EL (cell line): ENCODE measurements at regions not wholly inside any gene's neighbourhood (a gene's known extent, or its start where the extent isn't known, plus 50 kb on each side); places are given as distances from the start of the nearest gene placed in this dataset.
A peak's percentile ranks its signal among the peaks of the same experiment; 100 is the strongest.
"Not testable (repeated sequence)": the region's sequence is repeated elsewhere in the genome, so short reads cannot be mapped to it uniquely, and the experiment has no call there.

Experiments
- DNase-seq: peaks from one replicate; pipeline ENCODE4 v3.0.0-alpha.2; 2016

DNA sequence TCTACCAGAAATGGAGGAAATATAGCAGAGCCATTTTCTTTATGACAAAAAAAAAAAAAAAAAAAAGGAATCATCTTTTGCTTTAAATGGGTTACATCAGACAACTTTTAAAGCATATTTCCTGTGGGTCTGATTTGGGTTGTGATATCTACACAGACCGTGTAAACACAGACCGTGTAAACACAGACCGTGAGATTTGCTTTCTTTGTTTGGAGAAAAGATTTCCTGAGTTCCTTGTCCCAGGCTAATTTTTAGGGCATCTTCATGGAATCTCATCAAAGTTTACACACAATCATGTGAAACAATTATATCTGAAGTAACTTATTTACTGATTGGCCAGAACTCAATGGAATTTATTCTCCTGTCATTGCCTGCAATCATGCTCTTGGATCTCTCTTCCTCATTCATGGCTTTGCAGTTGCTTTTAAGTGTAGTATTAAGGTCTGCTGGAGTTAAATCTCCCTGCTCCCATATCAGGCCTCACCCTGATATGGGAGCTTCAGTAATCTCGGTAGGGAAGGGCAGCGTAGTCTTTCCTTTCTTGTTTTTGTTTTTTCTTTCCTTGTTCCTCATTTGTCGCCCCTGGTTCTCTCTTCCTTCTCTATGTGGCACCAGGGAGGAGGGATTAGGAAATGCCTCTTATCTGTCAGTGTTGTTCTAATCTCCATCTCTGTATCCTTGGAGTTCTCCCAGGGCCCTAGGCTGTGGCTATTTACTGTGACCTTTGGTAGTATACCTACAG, 248.6 kb upstream of the JADE1 start:
- no peak for DNase-seq

DNA sequence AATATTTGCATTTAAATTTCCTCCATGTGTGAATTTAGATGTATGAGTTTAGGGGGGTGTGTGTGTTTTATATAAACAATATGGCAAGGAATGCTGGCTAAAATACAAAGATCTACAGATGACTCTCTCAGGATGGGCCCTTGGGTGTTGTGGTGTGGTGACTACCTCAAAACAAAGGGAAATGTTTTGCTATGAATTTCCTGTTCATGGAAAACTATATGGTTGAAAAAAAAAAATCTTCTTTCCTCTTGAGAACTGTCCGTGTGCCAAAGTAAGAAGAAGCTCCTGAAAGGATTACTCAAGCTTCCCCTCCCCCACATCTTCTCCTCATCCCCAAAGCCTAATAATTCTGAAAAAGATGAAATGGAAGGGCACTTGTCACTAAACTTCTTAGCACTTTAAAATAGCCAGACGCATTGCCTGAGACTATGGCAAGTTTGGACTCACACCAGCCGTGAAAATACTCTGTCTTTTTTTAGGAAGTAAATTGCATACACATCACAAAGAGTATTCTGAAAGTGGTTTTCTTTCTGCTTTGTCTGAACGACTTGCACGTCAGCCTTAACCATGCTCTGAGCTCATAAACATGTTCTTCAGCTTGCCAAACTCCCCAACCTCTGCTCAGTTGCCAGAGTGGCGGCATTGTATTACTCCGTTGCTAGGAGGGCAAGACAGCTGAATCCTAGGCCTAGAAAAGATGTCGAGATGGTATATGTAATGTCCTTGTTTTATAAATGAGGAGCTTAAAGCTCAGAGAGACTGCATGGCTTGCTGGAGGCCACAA, 250.4 kb upstream of the JADE1 start:
- peak; percentile 44 for DNase-seq

DNA sequence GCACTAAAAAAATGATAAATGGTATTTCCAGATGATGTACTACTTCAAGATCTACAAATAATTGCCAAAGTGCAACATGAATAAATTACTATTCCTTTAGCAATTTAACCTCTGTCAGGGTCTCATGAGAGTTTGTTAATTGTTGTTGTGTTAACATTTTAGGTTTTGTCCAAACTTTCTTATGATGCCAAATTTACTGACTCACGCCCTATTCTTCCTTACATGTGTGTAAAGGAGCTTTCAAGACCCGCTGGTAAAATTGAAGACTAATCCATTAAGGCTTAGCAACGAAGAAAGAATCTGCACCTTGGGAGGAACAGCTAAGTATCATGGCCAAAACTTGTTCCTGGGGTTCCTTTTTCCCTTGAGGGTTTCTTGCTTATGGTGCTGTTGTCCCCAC, 252.7 kb upstream of the JADE1 start:
- no peak for DNase-seq

DNA sequence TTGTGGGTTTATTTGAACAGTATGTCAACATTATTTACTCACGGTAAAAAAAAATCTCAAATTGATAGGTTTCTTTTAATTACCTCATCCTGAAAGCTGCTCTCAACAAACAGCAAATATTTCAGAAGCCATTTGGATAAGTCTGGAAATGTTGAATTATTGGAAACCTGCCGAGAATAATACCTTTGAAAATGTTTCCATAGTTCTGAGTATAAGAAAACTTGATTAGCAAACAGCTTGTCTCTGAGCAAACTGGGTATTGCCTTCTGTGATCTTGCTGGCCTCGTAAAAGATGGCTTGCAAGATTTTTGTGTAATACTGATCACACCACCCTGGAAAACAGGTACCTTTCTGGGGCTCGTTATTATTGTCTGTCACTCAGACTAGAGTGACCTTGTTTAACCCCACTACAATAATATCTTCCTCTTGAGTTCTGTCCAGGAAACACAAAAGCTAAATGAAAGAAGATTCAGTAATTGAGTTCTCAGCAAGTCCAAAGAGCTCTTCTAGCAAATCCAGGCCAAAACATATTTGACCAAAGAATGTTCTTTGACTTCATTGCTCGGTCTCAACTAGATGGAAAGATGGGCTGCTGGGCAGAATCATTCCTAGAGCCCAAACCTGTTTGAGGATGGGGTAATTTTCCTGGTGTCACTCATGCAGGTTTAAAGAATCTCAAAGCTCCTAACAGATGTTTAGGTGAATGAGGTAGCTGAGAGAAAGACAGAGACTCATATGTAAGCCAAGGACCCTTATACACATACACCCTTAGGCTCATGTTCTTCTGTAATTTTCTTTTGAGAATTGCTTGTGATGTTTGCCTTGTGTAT, 255.6 kb upstream of the JADE1 start:
- DNase-seq, result no peak

DNA sequence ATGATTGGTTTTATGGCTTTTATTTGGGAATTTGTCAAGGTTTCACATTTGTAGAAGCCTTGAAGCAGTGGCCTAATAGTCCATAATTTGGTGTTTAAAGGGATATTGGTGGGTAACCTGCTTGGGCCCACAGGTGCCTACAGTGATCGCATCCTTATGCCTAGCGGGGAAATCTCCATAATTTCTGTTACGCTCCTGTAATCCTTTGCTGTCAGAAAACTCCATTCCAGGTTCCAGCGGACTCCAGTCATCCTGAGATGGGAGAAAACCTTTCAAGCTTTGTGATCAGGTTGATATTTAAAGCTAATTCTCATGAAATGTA, 257.0 kb upstream of the JADE1 start:
- no peak for DNase-seq

DNA sequence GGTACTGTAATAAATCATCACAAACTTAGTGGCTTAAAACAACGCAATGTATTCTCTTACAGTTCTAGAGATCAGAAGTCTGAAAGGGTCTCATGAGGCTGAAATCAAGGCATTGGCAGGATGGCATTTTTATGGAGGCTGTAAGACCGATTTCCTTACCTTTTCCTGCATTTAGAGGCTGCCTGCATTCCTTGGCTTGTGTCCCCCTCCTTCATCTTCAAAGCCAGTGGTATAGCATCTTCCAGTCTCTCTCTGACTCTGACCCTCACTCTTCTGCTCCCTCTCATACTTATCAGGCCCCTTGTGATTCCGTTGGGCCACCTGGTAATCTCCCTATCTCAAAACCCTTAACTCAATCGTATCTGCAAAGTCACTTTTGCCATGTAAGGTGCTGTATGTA, 258.2 kb upstream of the JADE1 start:
- DNase-seq, result no peak

DNA sequence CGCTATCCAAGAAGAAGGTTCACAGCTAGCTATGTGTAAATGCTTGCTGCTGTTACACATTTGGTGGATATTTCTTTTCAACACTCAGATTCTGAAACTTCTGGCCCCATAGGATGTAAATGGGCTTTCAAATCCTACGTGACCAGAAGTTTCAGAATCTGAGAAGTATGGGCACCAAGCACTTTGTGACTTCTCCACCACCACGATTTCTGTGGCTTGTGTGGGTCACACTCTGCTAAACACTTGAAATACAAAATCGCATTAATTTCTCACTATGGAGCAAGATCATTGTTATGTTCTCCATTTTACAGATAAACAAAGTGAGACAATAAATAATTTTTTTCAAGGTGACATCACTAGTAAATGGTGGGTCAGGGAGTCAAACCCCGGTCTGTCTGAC, 259.4 kb upstream of the JADE1 start:
- no peak for DNase-seq

DNA sequence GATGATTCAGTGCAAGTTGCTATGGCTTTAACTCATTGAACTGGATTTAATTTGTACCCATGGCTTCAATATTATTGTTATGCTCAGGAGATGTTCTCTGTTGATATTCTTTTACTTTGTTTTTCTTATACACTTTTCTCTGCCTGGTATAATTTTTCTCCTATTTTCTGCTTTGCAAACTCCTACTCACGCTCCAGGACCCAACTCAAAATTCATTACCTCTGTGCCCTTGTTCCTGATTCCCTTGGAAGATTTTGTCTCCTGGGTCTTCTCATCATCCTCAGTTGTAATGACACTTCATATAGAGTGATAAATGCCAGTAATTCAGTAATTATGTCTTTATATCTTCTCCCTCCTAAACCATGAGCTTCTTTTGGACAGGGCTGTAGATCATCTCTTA, 259.9 kb upstream of the JADE1 start:
- DNase-seq, result no peak

DNA sequence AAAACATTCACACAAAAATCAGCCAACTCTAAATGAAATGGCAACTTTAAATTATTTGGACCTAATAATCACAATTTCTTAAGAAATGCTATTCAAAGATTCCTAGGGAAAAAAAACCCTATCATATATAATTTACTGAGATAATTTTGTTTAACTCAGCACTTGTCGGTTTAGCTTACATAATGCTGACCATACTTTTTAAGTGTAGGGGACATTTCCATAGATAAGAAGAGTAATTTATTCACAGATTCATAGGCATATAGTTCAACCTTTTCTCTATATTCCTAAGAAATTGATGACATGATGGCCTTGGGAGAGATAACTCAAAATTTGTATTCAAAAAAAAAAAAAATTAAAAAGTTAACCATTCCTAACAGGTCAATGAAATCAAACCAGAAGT, 260.8 kb upstream of the PGRMC2 start:
- no peak for DNase-seq

DNA sequence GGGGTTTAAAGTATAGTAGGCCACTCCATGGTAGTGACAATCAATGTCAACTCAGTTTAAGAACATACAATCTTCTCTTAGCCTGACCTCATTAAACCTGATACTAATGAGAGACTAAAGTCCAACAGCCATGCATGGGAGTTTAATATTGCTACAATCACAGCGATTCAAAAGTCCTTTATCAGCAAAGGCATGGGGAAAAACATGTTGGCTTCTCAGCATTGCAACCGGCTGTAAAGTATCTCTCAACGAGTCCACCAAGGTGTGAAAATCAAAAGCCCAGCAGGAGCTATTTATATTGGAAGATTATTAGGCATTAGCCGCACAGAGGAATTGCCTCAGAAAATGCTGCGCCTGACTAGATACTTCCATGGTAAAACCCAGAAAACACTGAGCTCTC, 256.7 kb upstream of the PGRMC2 start:
- no peak for DNase-seq

DNA sequence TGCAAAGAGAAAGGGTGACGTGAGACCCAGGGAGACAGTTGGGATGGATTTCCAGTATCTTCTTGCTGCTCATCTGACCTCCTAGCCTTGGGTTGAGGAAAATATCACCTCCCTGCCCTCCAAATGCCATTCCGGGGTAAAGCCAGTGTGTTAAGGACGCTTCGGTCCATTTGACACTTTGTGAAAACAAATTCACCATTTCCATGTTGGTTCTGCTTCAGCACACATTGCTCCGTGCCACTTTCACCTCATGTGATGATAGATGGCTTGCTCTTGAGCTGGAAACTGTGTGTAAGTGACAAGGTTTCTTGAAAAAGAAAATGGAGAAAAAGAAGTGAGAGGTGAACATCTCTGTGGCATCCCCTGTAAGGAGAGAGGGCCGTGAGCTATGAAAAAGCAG, 256.1 kb upstream of the PGRMC2 start:
- no peak for DNase-seq

DNA sequence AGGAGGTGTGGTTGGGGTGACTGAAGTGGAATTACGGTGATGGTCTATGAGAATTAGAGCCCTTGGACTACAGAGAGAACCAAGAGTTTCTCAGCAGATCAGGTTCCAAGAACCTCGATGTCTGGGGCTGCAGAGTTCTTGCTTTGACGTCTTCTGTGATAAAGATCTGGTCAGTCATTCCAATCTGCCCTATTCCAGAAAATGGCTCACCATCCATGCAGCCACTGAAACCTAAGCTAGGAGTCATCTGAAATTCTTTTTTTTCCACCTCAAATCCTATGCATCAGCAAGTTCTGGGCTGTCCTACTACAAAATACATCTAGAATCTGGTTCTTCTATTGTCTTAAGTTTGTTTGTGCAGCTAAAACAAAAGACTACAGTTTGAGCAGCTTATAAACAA, 254.4 kb upstream of the PGRMC2 start:
- DNase-seq, result no peak

DNA sequence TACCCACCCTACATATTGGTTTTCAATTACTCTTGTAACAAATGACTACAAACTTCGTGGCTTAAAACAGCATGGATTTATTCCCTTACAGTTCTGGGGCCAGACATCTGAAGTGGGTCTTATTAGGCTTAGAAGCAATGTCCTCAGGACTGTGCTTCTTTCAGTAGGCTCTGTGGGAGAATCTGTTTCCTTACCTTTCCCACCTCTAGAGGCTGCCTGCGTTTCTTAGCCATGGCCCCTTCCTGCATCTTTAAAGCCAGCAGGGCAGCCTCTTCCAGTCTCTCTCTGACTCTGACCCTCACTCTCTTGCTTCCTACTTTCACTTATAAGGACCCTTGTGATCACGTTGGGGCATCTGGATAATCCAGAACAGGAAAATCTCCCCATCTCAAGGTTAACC, 252.5 kb upstream of the PGRMC2 start:
- no peak for DNase-seq

DNA sequence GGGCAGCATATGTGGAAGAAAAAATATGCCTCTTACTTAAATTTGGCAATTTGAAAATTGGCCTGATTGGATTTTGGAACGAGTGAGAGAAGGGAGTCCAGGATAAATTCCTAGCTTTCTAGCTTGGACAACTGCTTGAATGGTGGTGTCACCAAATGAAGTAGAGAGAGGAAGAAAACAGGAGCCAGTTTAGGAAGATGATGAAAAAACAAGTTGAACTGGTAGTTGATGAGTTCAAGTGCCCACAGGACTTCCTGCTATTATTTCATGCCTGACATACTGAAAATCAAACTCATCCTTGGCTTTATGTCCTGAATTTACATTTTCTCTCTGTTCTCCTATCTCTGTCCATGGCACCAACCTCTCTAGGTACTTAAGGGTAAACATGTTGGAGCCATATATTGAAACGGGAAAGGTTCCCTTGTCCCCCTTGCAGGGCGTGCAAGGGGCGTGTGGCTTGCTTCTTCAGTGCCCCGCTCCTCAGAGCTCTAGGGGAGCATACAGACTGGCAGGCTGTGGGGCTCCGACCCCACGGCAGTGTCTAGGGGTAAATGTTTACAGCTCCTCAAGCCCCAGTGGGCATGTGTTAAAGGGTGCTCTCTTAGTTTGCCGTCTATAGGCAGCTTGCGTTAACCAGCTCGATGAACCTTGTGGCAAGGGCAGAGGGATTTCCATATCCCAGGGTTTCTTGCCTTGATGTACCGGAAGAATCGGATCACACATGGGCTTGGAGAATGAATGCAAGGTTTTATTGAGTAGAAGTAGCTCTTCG, 250.7 kb upstream of the PGRMC2 start:
- DNase-seq, result no peak

DNA sequence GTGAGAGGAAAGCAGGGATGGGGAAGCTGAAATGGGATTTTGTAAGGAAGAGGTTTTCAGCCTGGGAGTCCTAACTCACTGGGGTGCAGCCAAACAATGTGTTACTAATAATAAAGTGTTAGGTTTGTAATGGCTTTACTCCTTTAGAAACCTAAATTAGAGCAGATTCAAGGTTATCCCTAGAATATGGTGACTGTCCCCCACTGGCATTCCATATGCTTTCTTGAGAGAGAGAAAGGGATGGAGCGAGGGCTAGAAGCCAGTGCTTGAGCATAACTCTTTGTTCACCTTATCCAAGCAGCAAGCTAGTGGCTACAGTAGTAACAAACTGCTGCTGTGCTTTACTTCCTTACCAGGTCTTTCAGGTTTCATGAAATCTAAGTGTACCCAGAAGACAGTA, 249.1 kb upstream of the PGRMC2 start:
- no peak for DNase-seq

DNA sequence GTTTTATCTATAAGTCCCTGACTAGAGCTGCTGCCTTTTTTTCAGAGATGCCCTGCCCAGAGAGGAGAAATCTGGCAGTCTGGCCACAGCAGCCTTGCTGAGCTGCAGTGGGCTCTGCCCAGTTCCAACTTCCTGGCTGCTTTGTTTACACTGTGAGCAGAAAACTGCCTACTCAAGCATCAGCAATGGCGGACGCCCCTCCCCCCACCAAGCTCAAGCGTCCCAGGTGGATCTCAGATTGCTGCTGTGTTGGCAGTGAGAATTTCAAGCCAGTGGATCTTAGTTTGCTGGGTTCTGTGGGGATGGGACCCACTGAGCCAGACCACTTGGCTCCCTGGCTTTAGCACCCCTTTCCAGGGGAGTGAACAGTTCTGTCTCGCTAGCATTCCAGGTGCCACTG, 247.9 kb upstream of the PGRMC2 start:
- DNase-seq, result not testable (repeated sequence)

DNA sequence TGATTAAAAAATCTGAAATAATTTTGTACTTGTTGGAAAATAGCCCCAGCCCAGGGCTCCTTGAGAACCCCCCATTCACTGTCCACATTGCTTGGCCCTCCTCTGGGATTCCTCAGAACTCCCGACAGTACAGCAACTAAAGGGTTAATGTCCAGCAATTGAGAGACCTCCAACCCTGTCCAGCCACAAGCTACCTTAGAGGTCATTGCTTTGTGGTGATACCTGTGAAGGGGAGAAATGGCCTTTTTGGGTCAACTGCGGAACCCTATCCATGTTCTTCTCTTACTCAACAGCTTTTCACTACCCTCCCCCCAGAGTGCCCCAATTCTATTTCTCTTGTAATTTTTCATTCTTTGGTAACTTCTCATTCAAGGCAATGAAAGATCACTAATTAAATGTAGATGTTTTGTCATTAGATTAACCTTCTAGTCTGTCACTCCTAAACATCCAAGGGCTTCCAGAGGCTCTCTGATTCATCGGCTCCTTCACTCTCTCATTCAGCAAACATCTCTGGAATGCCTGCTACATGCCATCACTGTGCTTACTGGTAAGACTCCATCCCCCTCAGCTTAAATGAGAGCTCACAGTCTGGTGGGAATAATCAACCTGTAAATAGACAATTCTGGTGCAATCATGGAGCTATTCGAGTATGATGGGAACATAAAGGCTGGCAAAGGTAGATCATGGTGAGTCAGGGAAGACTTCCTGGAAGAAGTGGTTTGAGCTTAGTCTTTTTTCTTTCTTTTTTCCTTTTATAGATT, 241.4 kb upstream of the PGRMC2 start:
- DNase-seq, result peak; percentile 99

DNA sequence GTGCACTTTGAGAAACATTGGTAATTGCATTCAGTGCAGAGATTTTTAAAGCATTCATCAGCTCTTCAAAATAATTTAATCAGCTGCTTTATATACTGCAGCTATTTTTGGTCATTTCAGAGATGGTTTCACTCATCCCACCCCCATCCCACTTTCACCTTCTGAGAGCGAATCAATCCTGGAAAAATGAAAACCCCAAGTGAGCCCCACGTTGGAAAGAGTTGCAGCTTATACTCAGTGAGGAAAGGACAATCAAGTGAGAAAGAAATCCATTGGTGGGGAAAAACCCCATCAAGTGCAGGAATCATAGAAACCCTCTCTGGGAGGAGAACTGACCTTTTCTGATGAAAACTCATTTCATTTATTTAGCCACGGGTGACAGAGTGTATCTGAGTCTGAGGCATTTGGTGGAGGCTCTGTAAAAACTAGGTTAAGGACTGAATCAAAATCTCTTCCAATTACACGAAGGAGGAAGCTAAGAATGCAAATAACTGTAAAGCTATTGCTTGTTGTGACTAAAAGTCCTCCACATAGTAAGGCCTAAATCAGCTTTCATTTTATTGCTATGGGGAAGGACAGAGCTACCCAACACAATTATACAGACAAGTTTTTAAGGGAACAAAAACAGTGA, 240.4 kb upstream of the PGRMC2 start:
- no peak for DNase-seq

DNA sequence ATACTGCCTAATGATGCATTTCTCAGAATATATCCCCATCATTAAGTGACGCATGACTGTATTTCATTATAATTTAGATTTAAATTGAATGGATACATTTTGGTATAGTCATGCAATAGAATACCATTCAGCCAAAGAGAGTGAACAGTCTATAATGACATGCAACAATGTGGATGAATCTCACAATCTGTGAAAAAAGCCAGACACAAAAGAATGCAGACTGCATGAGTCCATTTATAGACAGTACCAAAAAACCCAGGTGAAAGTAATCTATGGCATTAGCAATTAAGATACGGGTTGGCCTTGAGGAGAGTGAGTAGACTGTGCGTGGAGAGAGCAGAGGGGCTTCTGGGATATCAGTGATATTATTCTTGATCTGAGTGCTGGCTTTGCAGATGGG, 239.7 kb upstream of the PGRMC2 start:
- DNase-seq, result no peak

DNA sequence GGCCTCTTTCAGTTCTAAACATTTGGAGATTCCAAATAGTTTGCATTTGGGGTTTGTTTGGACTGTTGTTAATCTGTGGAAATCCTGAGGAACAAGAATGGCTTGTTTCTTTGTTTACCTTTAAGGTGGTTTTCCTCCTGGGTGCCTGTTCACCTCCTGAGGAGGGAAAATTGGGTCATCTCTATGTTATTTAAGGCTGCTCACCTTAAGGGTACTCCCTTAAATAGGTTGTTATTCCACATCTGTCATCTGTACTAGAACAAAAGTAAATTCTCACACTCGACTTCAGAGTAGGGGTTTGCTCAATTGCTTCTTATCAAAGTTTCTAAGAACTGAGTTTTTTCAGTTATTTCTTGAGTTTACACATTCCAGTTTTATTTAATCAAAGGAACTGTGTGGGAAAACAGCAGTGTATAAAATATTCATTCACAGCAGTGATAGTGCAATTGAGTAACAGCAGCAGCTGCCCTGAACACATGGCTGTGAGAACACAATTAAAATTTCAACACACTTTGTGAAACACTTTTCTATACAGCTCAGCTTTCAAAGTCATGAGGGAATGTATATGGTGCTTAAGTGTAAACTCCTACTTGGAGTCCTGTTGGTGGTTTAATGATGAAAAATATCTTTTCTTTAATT, 238.5 kb upstream of the PGRMC2 start:
- DNase-seq, result no peak

DNA sequence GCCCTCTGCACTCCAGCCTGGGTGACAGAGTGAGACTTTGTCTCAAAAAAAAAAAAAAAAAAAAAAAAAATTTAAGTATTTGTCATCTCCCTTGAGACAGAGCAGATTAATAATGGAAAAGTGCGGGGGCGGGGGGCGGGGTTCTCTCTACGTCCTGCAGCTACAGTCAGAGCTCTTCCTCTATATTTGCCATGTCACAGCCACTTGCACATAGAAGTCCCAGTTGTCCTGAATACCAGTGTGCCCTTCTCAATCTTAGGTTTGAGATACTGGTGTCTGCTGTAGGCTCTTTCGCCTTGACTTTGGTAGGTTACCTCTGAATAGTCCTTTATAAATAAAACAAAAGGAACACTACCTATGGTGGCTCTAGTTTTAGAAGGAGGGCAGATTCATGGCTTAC, 237.8 kb upstream of the PGRMC2 start:
- DNase-seq, result peak; percentile 67
